ENCODE measurements at regions not wholly inside any gene's neighbourhood (a gene's known extent, or its start where the extent isn't known, plus 50 kb on each side); places are given as distances from the start of the nearest gene placed in this dataset.
"Not testable (repeated sequence)": the region's sequence is repeated elsewhere in the genome, so short reads cannot be mapped to it uniquely, and the experiment has no call there.

DNA sequence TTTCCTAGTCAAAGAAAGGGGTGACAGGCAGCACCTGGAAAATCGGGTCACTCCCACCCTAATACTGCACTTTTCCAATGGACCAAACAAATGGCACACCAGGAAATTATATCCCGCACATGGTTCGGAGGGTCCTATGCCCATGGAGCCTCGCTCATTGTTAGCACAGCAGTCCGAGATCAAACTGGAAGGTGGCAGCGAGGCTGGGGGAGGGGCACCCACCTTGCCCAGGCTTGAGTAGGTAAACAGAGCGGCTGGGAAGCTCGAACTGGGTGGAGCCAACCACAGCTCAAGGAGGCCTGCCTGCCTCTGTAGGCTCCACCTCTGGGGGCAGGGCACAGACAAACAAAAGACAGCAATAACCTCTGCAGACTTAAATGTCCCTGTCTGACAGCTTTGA is 539.2 kb upstream of the ST8SIA4 start:
- TF ChIP-seq, protein P1, sequence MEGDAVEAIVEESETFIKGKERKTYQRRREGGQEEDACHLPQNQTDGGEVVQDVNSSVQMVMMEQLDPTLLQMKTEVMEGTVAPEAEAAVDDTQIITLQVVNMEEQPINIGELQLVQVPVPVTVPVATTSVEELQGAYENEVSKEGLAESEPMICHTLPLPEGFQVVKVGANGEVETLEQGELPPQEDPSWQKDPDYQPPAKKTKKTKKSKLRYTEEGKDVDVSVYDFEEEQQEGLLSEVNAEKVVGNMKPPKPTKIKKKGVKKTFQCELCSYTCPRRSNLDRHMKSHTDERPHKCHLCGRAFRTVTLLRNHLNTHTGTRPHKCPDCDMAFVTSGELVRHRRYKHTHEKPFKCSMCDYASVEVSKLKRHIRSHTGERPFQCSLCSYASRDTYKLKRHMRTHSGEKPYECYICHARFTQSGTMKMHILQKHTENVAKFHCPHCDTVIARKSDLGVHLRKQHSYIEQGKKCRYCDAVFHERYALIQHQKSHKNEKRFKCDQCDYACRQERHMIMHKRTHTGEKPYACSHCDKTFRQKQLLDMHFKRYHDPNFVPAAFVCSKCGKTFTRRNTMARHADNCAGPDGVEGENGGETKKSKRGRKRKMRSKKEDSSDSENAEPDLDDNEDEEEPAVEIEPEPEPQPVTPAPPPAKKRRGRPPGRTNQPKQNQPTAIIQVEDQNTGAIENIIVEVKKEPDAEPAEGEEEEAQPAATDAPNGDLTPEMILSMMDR (conservative IDR thresholded peaks at IDR 0.05; ENCODE audit: low read depth, low read length) = not testable (repeated sequence)
- TF ChIP-seq EZH2 (IDR thresholded peaks at IDR 0.05; ENCODE audit: borderline replicate concordance, low read depth, low read length, poor library complexity, severe bottlenecking) = not testable (repeated sequence)

Measured in A673 (cell line).